ENCODE measurements at regions not wholly inside any gene's neighbourhood (a gene's known extent, or its start where the extent isn't known, plus 50 kb on each side); places are given as distances from the start of the nearest gene placed in this dataset.

- no peaks in the 10 kb centered on the region for H3K9me1 ChIP-seq (ENCODE audit: insufficient read depth, low read length)
- no peak overlapping the region for H3K4ac ChIP-seq (ENCODE audit: low read depth, low read length)
- H3K27me3 ChIP-seq (ENCODE audit: control insufficient read depth, insufficient read depth, low read length): no peaks in the 10 kb centered on the region
- ChIA-PET CTCF (no interaction called here), POLR2A (ENCODE audit: unreplicated experiment) (no interaction called here)
- BruUV-seq (replicated peaks): no TSS peak
- H3K36me3 ChIP-seq (ENCODE audit: control insufficient read depth, insufficient read depth, low read length): no peaks in the 10 kb centered on the region
- H2BK15ac ChIP-seq (ENCODE audit: low read depth, low read length): no peak overlapping the region
- no peak overlapping the region for H2AK9ac ChIP-seq (replicated peaks; ENCODE audit: low read depth, low read length, poor library complexity)
- intact Hi-C loops (cut with micrococcal nuclease) (no loop called here), in situ Hi-C loops (cut with MboI; ENCODE audit: low sequenced_read_pairs) (no loop called here), dilution Hi-C loops (cut with HindIII; ENCODE audit: low sequenced_read_pairs, unreplicated experiment) (no loop called here)
- 0 out of 2 replicates have a peak, but pooled peaks have one; percentile 1 for TF ChIP-seq CEBPB (IDR thresholded peaks at IDR 0.05; ENCODE audit: low read depth, low read length)
- no peak for TF ChIP-seq CTCF (conservative IDR thresholded peaks at IDR 0.05; ENCODE audit: low read depth, low read length)
- TF ChIP-seq POLR2A (IDR thresholded peaks at IDR 0.05; ENCODE audit: low read depth, low read length): no peak
- H2BK20ac ChIP-seq (ENCODE audit: low read depth, low read length): no peak overlapping the region
- no CpG with 5 or more reads among the region's 5 CpGs for WGBS, 2 experiments (ENCODE audit: extremely low coverage in 2 of 2, insufficient read length in 1 of 2)
- no peak overlapping the region for H3K27ac ChIP-seq (ENCODE audit: insufficient read depth, low read length)
- no peak for DNase-seq
- no peak overlapping the region for H2BK120ac ChIP-seq (ENCODE audit: low read depth, low read length)
- no peak overlapping the region for H4K91ac ChIP-seq (ENCODE audit: insufficient read depth, low read depth, low read length)
- H4K8ac ChIP-seq (ENCODE audit: low read depth in 2 of 2, low read length in 2 of 2): no peak overlapping the region
- H3K4me3 ChIP-seq (ENCODE audit: insufficient read depth, low read depth, low read length): no peak overlapping the region
- no peak overlapping the region for H2BK5ac ChIP-seq (ENCODE audit: low read depth, low read length, poor library complexity, severe bottlenecking)
- no peak overlapping the region for H3K4me2 ChIP-seq (ENCODE audit: low read depth, low read length)
- H4K5ac ChIP-seq (ENCODE audit: low read depth, low read length): no peak overlapping the region
- H3K18ac ChIP-seq (ENCODE audit: low read depth, low read length): no peak overlapping the region
- no peak overlapping the region for H3K23ac ChIP-seq (ENCODE audit: low read depth, low read length)
- no peaks in the 10 kb centered on the region for H4K20me1 ChIP-seq (ENCODE audit: insufficient read depth, low read length)
- H3K14ac ChIP-seq (replicated peaks; ENCODE audit: low read depth, low read length): no peak overlapping the region
- H2AK5ac ChIP-seq (ENCODE audit: low read depth, low read length): no peak overlapping the region
- H3K4me1 ChIP-seq (ENCODE audit: control insufficient read depth, insufficient read depth, low read length): no peaks in the 10 kb centered on the region
- no peak overlapping the region for H3K56ac ChIP-seq (ENCODE audit: extremely low read depth, insufficient read depth, low read length)
- H3K9me3 ChIP-seq (ENCODE audit: control insufficient read depth, insufficient read depth, low read length): no peaks in the 10 kb centered on the region; the same call in 1 of the 2 replicates
- no peak for ATAC-seq (ENCODE audit: low read depth)
- no peak overlapping the region for H2AFZ ChIP-seq (replicated peaks; ENCODE audit: low read length, poor library complexity)
- H3K79me1 ChIP-seq (ENCODE audit: low read depth in 1 of 2, low read length in 2 of 2): no peaks in the 10 kb centered on the region
- no peak overlapping the region for H3K9ac ChIP-seq (ENCODE audit: low read depth, low read length)
Observed at GRCh38 chr9:22588918-22589317, 142.3 kb downstream of the DMRTA1 start.

All from IMR-90 (cell line).